H1 (cell line): ENCODE measurements at regions not wholly inside any gene's neighbourhood (a gene's known extent, or its start where the extent isn't known, plus 50 kb on each side); places are given as distances from the start of the nearest gene placed in this dataset.

Experiments
- CTCF ChIA-PET: fragments of 300-600 bp; sonication (Branson Sonifier 250); formaldehyde crosslinking; loops from one replicate; lab custom pipeline; 2021; ENCODE audit not compliant: partially characterized antibody; lab: Charles Lee
- POLR2A ChIA-PET: fragments of 300-600 bp; sonication (Branson Sonifier 250); formaldehyde crosslinking; loops from one replicate; lab custom pipeline; 2021; ENCODE audit warnings: inconsistent platforms; ENCODE audit not compliant: partially characterized antibody; lab: Charles Lee
- DNase-seq, 2 experiments: peaks; one replicate each; pipeline versions ENCODE4 v3.0.0 to v3.0.0-alpha.2; 2010 to 2022; ENCODE audit warnings: low spot score in 2 of 2, low read depth in 1 of 2, mixed read lengths in 1 of 2
- FAIRE-seq: peaks from 2 replicates; lab custom pipeline; 2011; peaks lifted over from hg19 to GRCh38; lab: Jason Lieb, UNC
- H2AFZ ChIP-seq: 2 replicates; pipeline ENCODE4 v1.8.1; 2012; ENCODE audit warnings: low read length, inconsistent platforms
- H2AK5ac ChIP-seq: 2 replicates; pipeline ENCODE4 v1.6.1; 2013; ENCODE audit warnings: low read depth, low read length
- H2BK120ac ChIP-seq: replicated peaks from 2 replicates; pipeline ENCODE3; 2013; ENCODE audit warnings: low read depth, low read length, inconsistent platforms
- H2BK12ac ChIP-seq: 2 replicates; pipeline ENCODE4 v1.6.1; 2013; ENCODE audit warnings: low read depth, low read length
- H2BK15ac ChIP-seq: 2 replicates; pipeline ENCODE4 v1.6.1; 2013; ENCODE audit warnings: low read length
- H2BK20ac ChIP-seq: 2 replicates; pipeline ENCODE4 v1.6.1; 2013; ENCODE audit warnings: low read length
- H2BK5ac ChIP-seq: 2 replicates; pipeline ENCODE4 v1.6.1; 2013; ENCODE audit warnings: low read depth, low read length
- H3K14ac ChIP-seq: 2 replicates; pipeline ENCODE4 v1.6.1; 2013; ENCODE audit warnings: inconsistent platforms; ENCODE audit not compliant: insufficient read length
- H3K18ac ChIP-seq: 2 replicates; pipeline ENCODE4 v1.6.1; 2013; ENCODE audit warnings: low read length; ENCODE audit errors: extremely low read depth
- H3K23ac ChIP-seq: 2 replicates; pipeline ENCODE4 v1.6.1; 2013; ENCODE audit warnings: inconsistent platforms; ENCODE audit not compliant: insufficient read length
- H3K23me2 ChIP-seq: 2 replicates; pipeline ENCODE4 v1.6.1; 2013; ENCODE audit warnings: low read depth, low read length
- H3K27ac ChIP-seq: 2 replicates; pipeline ENCODE4 v1.6.1; 2011; ENCODE audit warnings: low read depth, low read length, inconsistent platforms
- H3K27me3 ChIP-seq, 4 experiments: replicated peaks in 1 of 4; 1 replicate in 1 of 4; 2 replicates in 3 of 4; pipeline versions ENCODE4 v1.6.1 to v1.8.1; 2011 to 2013; ENCODE audit warnings: low read length in 3 of 4, mild to moderate bottlenecking in 3 of 4, inconsistent platforms in 2 of 4, mixed read lengths in 2 of 4, moderate library complexity in 1 of 4; ENCODE audit not compliant: control insufficient read depth in 3 of 4, insufficient read depth in 3 of 4; ENCODE audit errors: extremely low read depth in 1 of 4
- H3K36me3 ChIP-seq, 4 experiments: 2 replicates each; pipeline versions ENCODE4 v1.6.1 to v1.8.1; 2011 to 2013; ENCODE audit warnings: mild to moderate bottlenecking in 4 of 4, low read length in 3 of 4, moderate library complexity in 2 of 4, control low read depth in 1 of 4, inconsistent platforms in 1 of 4; ENCODE audit not compliant: insufficient read depth in 4 of 4, control insufficient read depth in 2 of 4
- H3K4ac ChIP-seq: replicated peaks from 2 replicates; pipeline ENCODE3; 2013; ENCODE audit warnings: low read length, low read depth, mixed read lengths, inconsistent platforms; ENCODE audit not compliant: insufficient read length
- H3K4me1 ChIP-seq, 4 experiments: replicated peaks in 1 of 4; 1 replicate in 1 of 4; 2 replicates in 3 of 4; pipeline versions ENCODE4 v1.6.1 to v1.8.1; 2011 to 2013; ENCODE audit warnings: low read length in 3 of 4, inconsistent platforms in 2 of 4, mixed read lengths in 1 of 4; ENCODE audit not compliant: insufficient read depth in 4 of 4, control insufficient read depth in 3 of 4
- H3K4me2 ChIP-seq, 2 experiments: 2 replicates each; pipeline versions ENCODE4 v1.6.1 to v1.8.1; 2011 to 2013; ENCODE audit warnings: low read depth in 2 of 2, low read length in 2 of 2, control low read depth in 1 of 2, inconsistent platforms in 1 of 2, mild to moderate bottlenecking in 1 of 2; ENCODE audit not compliant: insufficient read depth in 1 of 2
- H3K4me3 ChIP-seq, 4 experiments: fragments of 200-600, 300-600 bp in 1 of 4; sonication (generic), shearing (Covaris generic), sonication (Bioruptor Twin) in 1 of 4; 2 replicates each; pipeline versions ENCODE4 v1.5.1 to v1.8.1; 2011 to 2016; ENCODE audit warnings: low read length in 4 of 4, low read depth in 3 of 4, control low read depth in 2 of 4, inconsistent platforms in 2 of 4, mild to moderate bottlenecking in 2 of 4, mixed read lengths in 1 of 4, moderate library complexity in 1 of 4; ENCODE audit not compliant: insufficient read depth in 2 of 4; ENCODE audit errors: extremely low read depth in 1 of 4
- H3K56ac ChIP-seq: replicated peaks from 2 replicates; pipeline ENCODE3; 2013; ENCODE audit warnings: low read depth, mild to moderate bottlenecking, mixed read lengths, low read length, inconsistent platforms; ENCODE audit not compliant: insufficient read length
- H3K79me1 ChIP-seq: 2 replicates; pipeline ENCODE4 v1.6.1; 2013; ENCODE audit warnings: low read depth, low read length, control low read depth
- H3K79me2 ChIP-seq, 2 experiments: 2 replicates each; pipeline versions ENCODE4 v1.6.1 to v1.8.1; 2012 to 2013; ENCODE audit warnings: low read length in 2 of 2, mild to moderate bottlenecking in 2 of 2, inconsistent platforms in 1 of 2; ENCODE audit not compliant: insufficient read depth in 2 of 2, control insufficient read depth in 1 of 2
- H3K9ac ChIP-seq, 4 experiments: replicated peaks in 1 of 4; 1 replicate in 1 of 4; 2 replicates in 3 of 4; pipeline versions ENCODE4 v1.6.1 to v1.8.1; 2011 to 2013; ENCODE audit warnings: low read depth in 3 of 4, low read length in 3 of 4, control low read depth in 2 of 4, mild to moderate bottlenecking in 2 of 4, moderate library complexity in 2 of 4, inconsistent platforms in 1 of 4; ENCODE audit errors: extremely low read depth in 1 of 4
- H3K9me3 ChIP-seq, 2 experiments: 2 replicates each; pipeline versions ENCODE4 v1.6.1 to v1.8.1; 2012 to 2013; ENCODE audit warnings: mild to moderate bottlenecking in 2 of 2, moderate library complexity in 2 of 2, control low read depth in 1 of 2, inconsistent platforms in 1 of 2, low read depth in 1 of 2, low read length in 1 of 2, mixed read lengths in 1 of 2; ENCODE audit not compliant: insufficient read depth in 2 of 2
- H4K20me1 ChIP-seq, 2 experiments: replicated peaks in 1 of 2; 2 replicates each; pipeline versions ENCODE3 to v1.8.1; 2011 to 2013; ENCODE audit warnings: inconsistent platforms in 2 of 2, low read length in 2 of 2, mild to moderate bottlenecking in 1 of 2; ENCODE audit not compliant: insufficient read depth in 2 of 2, control insufficient read depth in 1 of 2
- H4K5ac ChIP-seq: 2 replicates; pipeline ENCODE4 v1.6.1; 2013; ENCODE audit warnings: low read length, low read depth, mixed read lengths, inconsistent platforms; ENCODE audit not compliant: insufficient read length
- H4K8ac ChIP-seq: 2 replicates; pipeline ENCODE4 v1.8.0; 2013; ENCODE audit warnings: mild to moderate bottlenecking, moderate library complexity, low read length, inconsistent platforms; ENCODE audit not compliant: insufficient read depth; ENCODE audit errors: extremely low read depth
- H4K91ac ChIP-seq: replicated peaks from 2 replicates; pipeline ENCODE3; 2013; ENCODE audit warnings: low read length, mixed read lengths, inconsistent platforms; ENCODE audit not compliant: insufficient read length
- ATF2 ChIP-seq: IDR thresholded peaks from 2 replicates; pipeline ENCODE4 v1.6.1; 2012; ENCODE audit warnings: low read length, inconsistent platforms
- BACH1 ChIP-seq: IDR thresholded peaks from 2 replicates; pipeline ENCODE4 v1.6.1; 2012; ENCODE audit warnings: low read length, improper control_type of control experiment
- CHD1 ChIP-seq: IDR thresholded peaks from 2 replicates; pipeline ENCODE4 v1.6.1; 2012; ENCODE audit warnings: low read depth, low read length, improper control_type of control experiment
- EP300 ChIP-seq, 2 experiments: IDR thresholded peaks; 1 replicate in 1 of 2; 2 replicates in 1 of 2; pipeline ENCODE4 v1.6.1; 2011 to 2012; ENCODE audit warnings: low read depth in 2 of 2, low read length in 2 of 2, mild to moderate bottlenecking in 2 of 2, borderline replicate concordance in 1 of 2, inconsistent platforms in 1 of 2, moderate library complexity in 1 of 2
- GTF2F1 ChIP-seq: IDR thresholded peaks from 2 replicates; pipeline ENCODE4 v1.6.1; 2012; ENCODE audit warnings: low read depth, low read length, improper control_type of control experiment, borderline replicate concordance
- KDM4A ChIP-seq: IDR thresholded peaks from one replicate; pipeline ENCODE4 v1.7.1; 2012; ENCODE audit warnings: low read depth, mild to moderate bottlenecking, moderate library complexity, low read length, inconsistent platforms; ENCODE audit not compliant: severe bottlenecking
- RBBP5 ChIP-seq: IDR thresholded peaks from 2 replicates; pipeline ENCODE4 v1.7.1; 2012; ENCODE audit warnings: low read depth, mild to moderate bottlenecking, inconsistent platforms, low read length, moderate library complexity, borderline replicate concordance
- SIX5 ChIP-seq: IDR thresholded peaks from 2 replicates; pipeline ENCODE4 v1.6.1; 2011; ENCODE audit warnings: mild to moderate bottlenecking, low read depth, low read length
- SRF ChIP-seq: IDR thresholded peaks from 2 replicates; pipeline ENCODE4 v1.6.1; 2011; ENCODE audit warnings: mild to moderate bottlenecking, low read depth, low read length, moderate library complexity
- USF2 ChIP-seq: IDR thresholded peaks from 2 replicates; pipeline ENCODE4 v1.6.1; 2011; ENCODE audit warnings: low read length, improper control_type of control experiment
- YY1 ChIP-seq: IDR thresholded peaks from 2 replicates; pipeline ENCODE4 v1.6.1; 2011; ENCODE audit warnings: low read depth, mild to moderate bottlenecking, low read length
- WGBS, 2 experiments: shearing (Covaris generic) in 1 of 2; methylation state at CpG; one replicate each; pipeline versions ENCODE4 v1.1.6 to v1.1.7; 2013 to 2015; ENCODE audit warnings: low lambda C conversion rate in 2 of 2, mixed read lengths in 2 of 2, inconsistent platforms in 1 of 2, low coverage in 1 of 2, missing lambda C conversion rate in 1 of 2; ENCODE audit not compliant: insufficient replicate concordance in 2 of 2, insufficient coverage in 1 of 2, insufficient read length in 1 of 2; ENCODE audit errors: extremely low coverage in 1 of 2, missing lambda C conversion rate in 1 of 2; 5-methylcytosine and 5-hydroxymethylcytosine counted together

GRCh38 chr11:15837901-15838489 is 518.4 kb downstream of the SOX6 start:
- Histone ChIP-seq H3K4me1 (peaks cover 0 to 4% (median 3%) of the 10 kb centered on the region in 4 experiments; a peak in 4 of 7 replicates), H3K4me3 (no peak overlapping the region), H3K27me3 (no peaks in the 10 kb centered on the region), H3K9ac (no peak overlapping the region), H3K23ac (no peak overlapping the region), H2AFZ (no peak overlapping the region), H3K27ac (no peak overlapping the region), H3K79me2 (no peaks in the 10 kb centered on the region), H2BK15ac (no peak overlapping the region), H3K79me1 (no peaks in the 10 kb centered on the region), H3K4ac (no peak overlapping the region), H2BK12ac (no peak overlapping the region; the same call in 1 of the 2 replicates), H3K56ac (no peak overlapping the region), H3K9me3 (no peaks in the 10 kb centered on the region), H2BK120ac (no peak overlapping the region), H4K20me1 (no peaks in the 10 kb centered on the region), H2BK20ac (no peak overlapping the region), H4K5ac (no peak overlapping the region), H3K23me2 (no peaks in the 10 kb centered on the region), H2BK5ac (no peak overlapping the region), H3K36me3 (no peaks in the 10 kb centered on the region), H3K14ac (no peak overlapping the region), H3K4me2 (no peak overlapping the region), H4K91ac (no peak overlapping the region), H2AK5ac (no peak overlapping the region), H4K8ac (no peak overlapping the region), H3K18ac (no peak overlapping the region)
- ChIA-PET CTCF (interaction anchor here (0.6 to 1.7 kb wide), 4 partner anchors 11 to 509 kb away, joined by 3 to 6 read pairs (median 4); no protein-coding TSS in a partner anchor), POLR2A (no interaction called here)
- no peak for FAIRE-seq
- DNase-seq: no peak
- 87% methylated on average over 4 of the region's 4 CpGs; no CpG with 5 or more reads in 1 of the 2 experiments for WGBS, 2 experiments
- TF ChIP-seq ATF2 (no peak), SRF (no peak), GTF2F1 (no peak), EP300 (IDR thresholded peaks at IDR 0.05; ENCODE audit: borderline replicate concordance in 1 of 2, low read depth in 2 of 2, low read length in 2 of 2) (no peak), YY1 (no peak), USF2 (no peak), CHD1 (no peak), SIX5 (no peak), KDM4A (no peak), BACH1 (no peak), RBBP5 (no peak)
